Bone marrow (tissue), 2 donors: ENCODE measurements at regions not wholly inside any gene's neighbourhood (a gene's known extent, or its start where the extent isn't known, plus 50 kb on each side); places are given as distances from the start of the nearest gene placed in this dataset.

Experiments used
- DNase-seq, 2 donors: peaks; one replicate each; lab custom pipeline; 2025; lab: John Stamatoyannopoulos, UW

DNA sequence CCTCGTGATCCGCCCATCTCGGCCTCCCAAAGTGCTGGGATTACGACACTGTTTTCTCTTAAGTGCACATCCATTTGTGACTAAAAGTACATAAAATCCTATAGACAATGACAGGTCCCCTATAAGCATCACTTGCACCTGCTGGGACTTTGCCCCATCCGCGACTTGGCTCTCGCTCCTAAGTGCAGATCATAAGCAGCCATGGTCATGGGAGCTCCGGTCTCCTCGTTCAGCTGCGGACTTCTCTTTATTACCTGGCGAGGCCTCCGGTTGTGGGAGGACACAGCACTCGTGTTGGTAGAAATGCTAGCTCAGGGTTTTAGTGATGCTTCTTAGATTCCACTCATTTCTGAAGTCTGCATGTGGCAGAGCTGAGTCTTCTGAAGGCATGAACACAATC lies 92.7 kb upstream of the ST6GAL2 start:
- no peak for DNase-seq

DNA sequence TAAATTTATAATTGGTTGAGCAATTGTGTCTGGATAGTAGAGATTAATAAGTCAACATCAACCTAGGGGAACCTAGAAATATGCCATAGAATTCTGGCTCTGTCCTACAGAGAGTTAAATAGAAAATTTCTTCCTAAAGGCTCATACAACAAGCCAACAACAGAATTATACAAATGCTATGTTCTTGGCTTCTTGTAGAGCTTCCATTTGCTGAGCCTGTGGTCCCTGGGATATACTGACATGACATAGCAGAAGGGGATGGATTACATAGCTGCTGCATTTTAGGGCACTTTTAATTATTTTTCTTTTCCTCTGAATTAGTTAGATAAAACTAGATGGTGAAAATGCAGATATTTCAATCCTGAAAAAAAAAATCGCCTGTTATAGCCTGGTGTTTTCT lies 95.5 kb upstream of the ST6GAL2 start:
- DNase-seq: no peak

- DNase-seq: no peak
These were observed 96.4 kb upstream of the ST6GAL2 start for GRCh38 chr2:106982350-106982749.

GRCh38 chr2:106983305-106983704 lies 97.3 kb upstream of the ST6GAL2 start:
- no peak for DNase-seq

DNA sequence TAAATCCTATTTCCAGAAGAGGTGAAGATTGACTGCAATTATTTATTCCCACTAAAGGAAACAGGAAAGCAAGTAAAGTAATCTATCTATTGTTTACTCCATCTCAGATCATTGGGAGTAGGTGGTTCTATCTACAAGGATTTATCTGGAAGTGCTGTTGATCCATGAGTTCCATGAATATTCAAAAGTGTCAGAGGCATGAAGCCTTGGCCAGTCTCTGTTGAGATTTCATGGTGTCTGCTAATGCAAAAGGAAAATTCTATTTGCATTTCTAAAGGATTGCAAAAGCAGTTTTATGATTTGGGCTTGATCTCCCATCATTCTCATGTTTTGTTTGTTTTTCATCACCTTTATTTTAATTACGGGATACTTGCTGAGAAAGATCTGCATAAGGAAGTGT lies 102.4 kb upstream of the ST6GAL2 start:
- DNase-seq: no peak

DNA sequence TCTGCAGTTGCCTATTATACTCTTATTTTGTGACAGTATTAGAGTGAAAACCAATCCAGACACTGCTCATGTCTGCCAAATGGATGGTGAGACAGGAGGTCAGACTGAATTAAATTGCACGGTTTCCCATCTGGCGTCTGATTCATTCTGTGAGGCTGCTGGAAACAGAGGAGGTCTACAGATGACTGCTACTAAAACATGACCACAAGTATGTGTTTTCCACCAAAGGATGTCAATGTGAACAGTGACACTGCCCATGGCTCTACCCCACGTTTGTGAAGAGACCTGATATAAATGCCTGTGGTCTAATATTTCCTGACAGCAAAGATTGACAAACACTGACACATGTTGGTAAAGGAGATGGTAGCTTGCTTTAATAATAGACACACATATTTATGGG lies 104.3 kb upstream of the ST6GAL2 start:
- no peak for DNase-seq

DNA sequence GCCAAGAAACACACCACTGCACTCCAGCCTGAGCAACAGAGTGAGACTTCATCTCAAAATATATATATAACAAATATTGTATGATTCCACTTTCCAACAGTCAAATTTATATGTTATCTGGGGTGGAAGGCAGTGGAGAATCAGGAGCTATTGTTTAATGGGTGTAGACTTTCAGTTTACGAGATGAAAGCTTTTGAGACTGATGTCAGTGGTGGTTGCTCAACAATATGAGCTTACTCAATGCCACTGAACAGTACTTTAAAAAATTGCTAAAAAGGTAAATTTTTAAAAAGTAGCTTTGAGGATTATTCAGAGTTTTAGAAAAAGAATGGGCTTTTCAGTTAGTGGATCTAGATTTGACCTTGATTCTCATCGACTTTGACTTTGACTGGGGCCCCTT lies 105.9 kb upstream of the ST6GAL2 start:
- no peak for DNase-seq

DNA sequence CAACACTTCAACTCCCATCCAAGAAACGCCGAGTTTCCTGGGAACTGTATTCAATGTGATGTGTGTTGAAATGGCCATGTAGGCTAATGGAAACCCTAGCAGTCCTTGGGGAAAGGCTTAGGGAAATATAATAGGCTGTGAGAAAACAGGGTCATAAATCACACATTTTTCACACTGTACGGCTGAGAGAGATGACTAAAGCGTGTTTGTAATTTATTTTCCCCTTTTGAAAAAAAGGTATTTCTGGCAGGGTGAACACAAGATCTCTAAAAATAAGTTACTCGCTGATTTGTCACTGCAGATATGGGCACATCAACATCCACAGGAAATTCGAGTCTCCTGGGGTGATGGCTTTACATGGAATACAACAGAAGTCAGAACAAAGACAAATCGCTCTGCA lies 109.6 kb upstream of the ST6GAL2 start:
- no peak for DNase-seq

DNA sequence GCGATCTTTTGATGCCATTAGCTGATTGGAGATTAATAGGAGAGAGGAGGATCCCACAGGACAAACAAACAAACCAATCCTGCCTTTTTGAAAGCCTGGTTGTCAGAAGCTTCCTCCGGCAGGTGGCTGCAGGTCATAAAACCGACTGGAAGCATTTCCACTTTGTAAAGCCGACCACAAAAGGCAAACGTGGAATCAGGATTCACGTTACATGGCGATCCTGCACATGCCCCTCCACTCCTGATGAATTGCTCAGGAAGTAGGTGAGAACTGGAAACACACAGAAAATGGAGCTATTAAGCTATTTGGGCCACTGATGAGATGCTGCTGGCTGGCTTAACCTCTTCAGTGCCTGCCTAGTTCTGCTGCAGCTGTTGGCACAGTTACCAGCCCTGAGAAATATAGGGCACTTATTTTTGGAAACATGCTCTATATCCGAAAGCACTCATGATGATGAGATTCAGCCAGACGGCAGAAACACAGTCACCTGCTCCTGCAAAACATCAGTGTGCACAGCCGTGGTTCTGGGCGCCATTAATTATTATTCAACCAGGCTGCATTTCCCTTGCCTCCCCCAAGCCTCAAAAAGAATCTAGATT lies 110.3 kb upstream of the ST6GAL2 start:
- DNase-seq: no peak

GRCh38 chr2:106997204-106997603 lies 111.2 kb upstream of the ST6GAL2 start:
- DNase-seq: no peak

GRCh38 chr2:107001062-107001461 lies 115.1 kb upstream of the ST6GAL2 start:
- DNase-seq: no peak

- no peak for DNase-seq
These were observed 115.6 kb upstream of the ST6GAL2 start for GRCh38 chr2:107001551-107001950.

DNA sequence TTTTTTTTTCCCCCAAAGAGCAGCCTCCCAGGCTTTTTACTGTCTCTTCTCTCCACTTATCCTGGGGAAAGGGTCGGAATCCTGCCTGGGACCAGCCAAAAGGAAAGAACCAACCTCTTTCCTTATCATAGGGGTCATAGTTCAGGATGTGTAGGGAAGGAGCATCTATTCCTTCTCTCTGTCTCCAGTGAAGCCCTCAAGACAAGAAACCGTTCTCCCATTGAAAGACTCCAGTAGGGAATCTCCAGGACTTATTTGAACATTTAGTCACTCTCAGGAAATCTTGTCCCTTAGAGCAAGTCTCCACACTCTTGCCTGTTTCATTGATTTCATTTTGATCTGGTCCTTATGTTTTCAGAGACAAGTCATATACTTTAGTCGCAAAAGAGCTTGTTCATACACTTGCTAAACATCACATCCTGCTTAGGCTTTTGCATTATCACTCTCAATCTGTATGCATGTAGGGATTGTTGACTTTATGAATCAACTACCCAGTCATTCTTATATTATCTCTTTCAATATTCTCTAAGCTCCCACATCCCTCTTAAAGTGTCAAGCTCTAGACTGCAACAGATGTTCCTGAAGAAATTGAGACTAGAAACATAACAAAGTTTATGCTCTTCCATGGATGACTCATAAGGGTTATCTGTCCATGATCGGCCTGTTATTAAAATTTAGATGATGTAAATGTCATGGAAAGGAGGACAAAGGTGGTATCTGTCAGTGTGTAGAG lies 116.2 kb upstream of the ST6GAL2 start:
- DNase-seq: no peak

GRCh38 chr2:107002735-107003134 lies 116.8 kb upstream of the ST6GAL2 start:
- DNase-seq: no peak

- no peak for DNase-seq
These were observed 119.9 kb upstream of the ST6GAL2 start for GRCh38 chr2:107005853-107006252.

DNA sequence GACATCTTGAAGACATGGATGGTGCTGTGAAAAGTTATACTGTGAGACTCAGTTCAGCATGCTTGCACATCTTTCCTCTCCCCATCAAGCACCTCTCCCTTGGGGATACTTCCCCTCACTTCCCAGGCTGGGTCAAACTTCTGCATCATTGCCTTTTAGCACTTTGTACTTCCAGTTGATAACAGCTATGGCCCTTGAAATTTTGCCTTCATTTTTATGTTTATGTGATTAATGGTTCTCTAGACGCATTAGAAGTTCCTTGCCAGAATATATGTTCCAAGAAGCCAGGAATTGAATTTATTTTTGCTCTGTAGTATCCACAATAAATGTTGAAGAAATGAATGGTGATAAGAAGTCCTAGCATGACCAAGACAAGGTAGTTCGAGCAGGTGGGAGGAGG lies 120.9 kb upstream of the ST6GAL2 start:
- DNase-seq: no peak

- DNase-seq: no peak
These were observed 122.0 kb upstream of the ST6GAL2 start for GRCh38 chr2:107007927-107008326.

DNA sequence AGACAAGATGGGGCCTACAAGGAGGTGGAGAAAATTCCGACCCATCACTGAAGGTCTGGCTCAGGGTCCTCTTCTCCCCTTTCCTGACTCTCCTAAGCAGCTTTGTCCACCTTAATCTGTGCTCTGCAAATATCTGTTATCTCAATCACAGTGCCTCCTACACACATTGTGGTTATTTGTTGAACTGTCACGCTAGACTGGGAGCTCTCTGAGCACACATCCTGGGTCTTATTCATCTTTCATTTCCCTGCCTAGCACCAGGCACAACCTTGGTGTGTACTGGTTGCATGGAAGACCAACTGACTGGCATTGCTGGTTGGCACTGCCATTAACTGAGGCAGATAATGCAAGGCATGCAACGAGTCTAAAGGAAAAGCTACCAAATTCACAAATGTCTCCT lies 122.9 kb upstream of the ST6GAL2 start:
- no peak for DNase-seq

- DNase-seq: no peak
These were observed 123.3 kb upstream of the ST6GAL2 start for GRCh38 chr2:107009275-107009674.

- no peak for DNase-seq
These were observed 126.8 kb upstream of the ST6GAL2 start for GRCh38 chr2:107012714-107013306.

DNA sequence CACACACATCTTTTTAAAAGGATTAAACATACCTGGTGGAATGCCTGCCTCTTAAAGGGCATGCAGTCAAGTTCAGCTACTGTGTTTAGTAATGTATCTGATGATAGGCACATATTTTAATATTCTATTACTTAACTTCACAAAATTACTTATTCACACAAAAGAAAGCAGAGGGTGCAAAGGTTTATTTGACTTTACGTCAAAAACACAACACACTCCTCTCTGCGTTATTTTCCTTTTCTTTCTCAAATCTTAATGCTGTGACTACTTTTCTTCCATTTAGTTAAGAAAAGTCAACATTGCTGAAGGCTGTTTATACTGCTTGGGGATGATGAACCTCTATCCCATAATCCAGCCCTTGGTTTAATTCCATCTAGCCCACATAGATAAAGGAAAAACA lies 127.9 kb upstream of the ST6GAL2 start:
- no peak for DNase-seq

GRCh38 chr2:107018366-107018765 lies 132.4 kb upstream of the ST6GAL2 start:
- no peak for DNase-seq

DNA sequence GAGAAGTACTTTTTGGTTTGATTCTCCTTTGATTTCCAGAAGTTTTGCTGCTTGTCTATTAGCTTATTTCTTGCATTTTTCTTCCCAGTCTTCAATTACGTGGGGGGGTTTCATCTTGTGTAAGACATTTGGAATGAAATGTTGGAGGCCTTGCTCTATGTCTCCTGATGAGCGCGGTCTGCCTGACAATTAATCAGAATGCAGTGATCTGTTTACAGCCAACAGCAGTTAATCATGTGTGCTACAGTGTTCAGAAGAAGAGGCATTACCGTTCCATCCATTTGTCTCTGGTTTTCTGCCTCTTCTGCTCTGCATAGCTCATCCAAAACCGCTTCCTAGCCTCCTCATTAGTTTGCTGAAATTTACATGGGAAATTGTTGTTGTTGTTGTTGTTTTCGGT lies 134.4 kb upstream of the ST6GAL2 start:
- DNase-seq: no peak

DNA sequence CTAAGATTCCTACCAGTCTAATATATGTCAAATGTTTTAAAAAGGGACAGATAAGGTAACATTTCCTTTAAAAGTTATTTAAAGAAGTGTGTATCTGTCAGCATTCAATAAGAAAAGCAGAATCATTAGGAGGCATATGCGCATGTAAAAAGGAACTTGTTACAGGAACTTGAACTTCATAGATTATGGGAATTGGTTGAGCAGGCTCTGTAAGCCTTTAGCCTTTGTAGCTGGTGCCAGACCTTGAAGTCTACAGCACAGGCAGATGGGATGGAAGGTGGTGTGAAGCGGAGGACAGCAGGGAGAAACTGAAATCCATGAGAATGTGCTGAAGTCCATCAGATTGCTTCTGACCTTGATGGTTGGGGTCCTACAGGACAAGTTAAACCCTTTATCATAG lies 138.3 kb upstream of the ST6GAL2 start:
- no peak for DNase-seq
